ENCODE measurements at regions not wholly inside any gene's neighbourhood (a gene's known extent, or its start where the extent isn't known, plus 50 kb on each side); places are given as distances from the start of the nearest gene placed in this dataset.
A peak's percentile ranks its signal among the peaks of the same experiment; 100 is the strongest.

- no peak for DNase-seq
These were observed 105.3 kb downstream of the AKAIN1 start for GRCh38 chr18:5091741-5092140.

- no peak for DNase-seq
These were observed 121.8 kb downstream of the AKAIN1 start for GRCh38 chr18:5075297-5075696.

- DNase-seq, result peak; percentile 69
These were observed 123.8 kb downstream of the AKAIN1 start for GRCh38 chr18:5073026-5073944.

- no peak for DNase-seq
These were observed 128.2 kb downstream of the AKAIN1 start for GRCh38 chr18:5068851-5069250.

GRCh38 chr18:5066380-5066977, 130.6 kb downstream of the AKAIN1 start:
- no peak for DNase-seq

GRCh38 chr18:5065615-5066014, 131.4 kb downstream of the AKAIN1 start:
- DNase-seq, result no peak

- no peak for DNase-seq
These were observed 132.2 kb downstream of the AKAIN1 start for GRCh38 chr18:5064841-5065370.

GRCh38 chr18:5061785-5062184, 135.3 kb downstream of the AKAIN1 start:
- no peak for DNase-seq

GRCh38 chr18:5060543-5060942, 136.5 kb downstream of the AKAIN1 start:
- no peak for DNase-seq

- DNase-seq, result no peak
These were observed 137.4 kb downstream of the AKAIN1 start for GRCh38 chr18:5059696-5060032.

GRCh38 chr18:5058768-5059695, 138.0 kb downstream of the AKAIN1 start:
- DNase-seq, result no peak

- peak; percentile 67 for DNase-seq
These were observed 139.4 kb downstream of the AKAIN1 start for GRCh38 chr18:5057386-5058348.

- DNase-seq, result no peak
These were observed 144.6 kb downstream of the AKAIN1 start for GRCh38 chr18:5052491-5052890.

GRCh38 chr18:5051207-5051606, 145.8 kb downstream of the AKAIN1 start:
- DNase-seq, result no peak

- DNase-seq, result no peak
These were observed 147.9 kb downstream of the AKAIN1 start for GRCh38 chr18:5049124-5049523.

GRCh38 chr18:5040476-5040875, 156.6 kb downstream of the AKAIN1 start:
- DNase-seq, result no peak

GRCh38 chr18:5036523-5036922, 160.5 kb downstream of the AKAIN1 start:
- no peak for DNase-seq

GRCh38 chr18:5031216-5031615, 165.8 kb downstream of the AKAIN1 start:
- no peak for DNase-seq

- no peak for DNase-seq
These were observed 166.4 kb downstream of the AKAIN1 start for GRCh38 chr18:5030636-5031035.

GRCh38 chr18:5029592-5029991, 167.5 kb downstream of the AKAIN1 start:
- DNase-seq, result no peak

GRCh38 chr18:5024741-5025140, 172.3 kb downstream of the AKAIN1 start:
- no peak for DNase-seq

- no peak for DNase-seq
These were observed 175.5 kb downstream of the AKAIN1 start for GRCh38 chr18:5021558-5021957.
